SK-N-SH (cell line): ENCODE measurements at regions not wholly inside any gene's neighbourhood (a gene's known extent, or its start where the extent isn't known, plus 50 kb on each side); places are given as distances from the start of the nearest gene placed in this dataset.

Experiments
- CTCF ChIA-PET: fragments of 300-600, 350-600 bp; formaldehyde crosslinking; extraction: SDS; loops from one replicate; lab custom pipeline; 2021; lab: Yijun Ruan, JAX
- POLR2A ChIA-PET: fragments of 350-600 bp; sonication (Branson Sonifier 250); formaldehyde crosslinking; extraction: SDS; loops from one replicate; lab custom pipeline; 2020; ENCODE audit warnings: antibody characterized with exemption, inconsistent platforms; lab: Yijun Ruan, JAX
- DNase-seq: peaks from one replicate; pipeline ENCODE4 v3.0.0; 2012
- H2AFZ ChIP-seq: fragments of 200-600 bp; sonication (generic); 2 replicates; pipeline ENCODE4 v1.8.1; 2016; ENCODE audit warnings: antibody characterized with exemption, mild to moderate bottlenecking, low read depth
- H3F3A ChIP-seq: fragments of 200-600 bp; sonication (generic); replicated peaks from 2 replicates; pipeline ENCODE3; 2016; ENCODE audit warnings: antibody characterized with exemption, mild to moderate bottlenecking; ENCODE audit not compliant: insufficient read depth
- H3K27ac ChIP-seq, 2 experiments: fragments of 200-500 bp in 1 of 2; fragments of 200-600 bp in 1 of 2; sonication (Bioruptor generic) in 1 of 2; sonication (generic), shearing (Covaris generic) in 1 of 2; 2 replicates each; pipeline versions ENCODE4 v1.5.1 to v1.6.1; 2014 to 2016; ENCODE audit warnings: low read depth in 2 of 2, inconsistent platforms in 1 of 2, low read length in 1 of 2, mild to moderate bottlenecking in 1 of 2, mixed read lengths in 1 of 2
- H3K27me3 ChIP-seq: fragments of 200-600 bp; sonication (generic), shearing (Covaris generic); 2 replicates; pipeline ENCODE4 v1.6.1; 2016; ENCODE audit warnings: mixed run types; ENCODE audit not compliant: insufficient read depth
- H3K36me3 ChIP-seq, 2 experiments: fragments of 200-500 bp in 1 of 2; fragments of 200-600 bp in 1 of 2; sonication (Bioruptor generic) in 1 of 2; sonication (generic) in 1 of 2; replicated peaks in 1 of 2; 2 replicates each; pipeline versions ENCODE3 to v1.5.1; 2014 to 2016; ENCODE audit warnings: low read length in 1 of 2, mild to moderate bottlenecking in 1 of 2; ENCODE audit not compliant: insufficient read depth in 2 of 2, control insufficient read depth in 1 of 2
- H3K4me1 ChIP-seq, 2 experiments: fragments of 200-500 bp in 1 of 2; fragments of 200-600 bp in 1 of 2; sonication (Bioruptor generic) in 1 of 2; sonication (generic), shearing (Covaris generic) in 1 of 2; 2 replicates each; pipeline versions ENCODE4 v1.5.1 to v1.6.1; 2014 to 2016; ENCODE audit warnings: low read depth in 1 of 2, low read length in 1 of 2, mixed run types in 1 of 2; ENCODE audit not compliant: insufficient read depth in 2 of 2, control insufficient read depth in 1 of 2
- H3K4me2 ChIP-seq: fragments of 200-600 bp; sonication (generic), shearing (Covaris generic); 2 replicates; pipeline ENCODE4 v1.6.1; 2017; ENCODE audit warnings: mixed run types
- H3K4me3 ChIP-seq, 2 experiments: fragments of 200-500 bp in 1 of 2; fragments of 200-600 bp in 1 of 2; sonication (Bioruptor generic) in 1 of 2; sonication (generic), shearing (Covaris generic) in 1 of 2; 2 replicates each; pipeline versions ENCODE4 v1.5.1 to v1.8.1; 2014 to 2016; ENCODE audit warnings: low read depth in 2 of 2, inconsistent platforms in 1 of 2, low read length in 1 of 2, mild to moderate bottlenecking in 1 of 2, mixed read lengths in 1 of 2, moderate library complexity in 1 of 2
- H3K79me2 ChIP-seq: fragments of 200-600 bp; sonication (generic); 2 replicates; pipeline ENCODE4 v1.8.1; 2017; ENCODE audit warnings: mild to moderate bottlenecking; ENCODE audit not compliant: insufficient read depth
- H3K9ac ChIP-seq: fragments of 200-600 bp; sonication (generic); 2 replicates; pipeline ENCODE4 v1.6.1; 2017; ENCODE audit warnings: mixed run types
- H3K9me2 ChIP-seq: fragments of 200-600 bp; sonication (generic); 2 replicates; pipeline ENCODE4 v1.6.1; 2017; ENCODE audit warnings: mixed run types
- H3K9me3 ChIP-seq: fragments of 200-600 bp; sonication (generic); 2 replicates; pipeline ENCODE4 v1.6.1; 2017; ENCODE audit warnings: mixed run types, mild to moderate bottlenecking, moderate library complexity
- H4K20me1 ChIP-seq: fragments of 200-600 bp; sonication (generic); 2 replicates; pipeline ENCODE4 v1.6.1; 2017; ENCODE audit warnings: mild to moderate bottlenecking, mixed run types; ENCODE audit not compliant: insufficient read depth
- CHD2 ChIP-seq: fragments of 150-350 bp; IDR thresholded peaks from 2 replicates; pipeline ENCODE4 v1.6.1; 2018; ENCODE audit warnings: low read length; ENCODE audit not compliant: partially characterized antibody
- EP300 ChIP-seq, 2 experiments: IDR thresholded peaks; 2 replicates each; pipeline versions ENCODE4 v1.4.0 to v1.6.1; 2012; ENCODE audit warnings: borderline replicate concordance in 1 of 2, low read depth in 1 of 2, low read length in 1 of 2
- FOSL2 ChIP-seq: IDR thresholded peaks from 2 replicates; pipeline ENCODE4 v1.4.0; 2012; ENCODE audit warnings: low read depth, mild to moderate bottlenecking, moderate library complexity, borderline replicate concordance
- FOXJ3 ChIP-seq: sonication (generic); formaldehyde crosslinking; IDR thresholded peaks from 2 replicates; pipeline ENCODE4 v1.5.1; 2020; ENCODE audit warnings: mild to moderate bottlenecking, missing genetic modification reagents
- FOXM1 ChIP-seq: IDR thresholded peaks from 2 replicates; pipeline ENCODE4 v1.4.0; 2012; ENCODE audit warnings: low read depth, mild to moderate bottlenecking
- GABPA ChIP-seq: IDR thresholded peaks from 2 replicates; pipeline ENCODE4 v1.4.0; 2012; ENCODE audit warnings: low read depth, mild to moderate bottlenecking
- JUND ChIP-seq: IDR thresholded peaks from 2 replicates; pipeline ENCODE4 v1.4.0; 2012
- MAX ChIP-seq: IDR thresholded peaks from 2 replicates; pipeline ENCODE4 v1.4.0; 2012; ENCODE audit warnings: low read depth
- MXI1 ChIP-seq: IDR thresholded peaks from 2 replicates; pipeline ENCODE4 v1.6.1; 2012; ENCODE audit warnings: mild to moderate bottlenecking, low read depth, low read length, improper control_type of control experiment
- NRF1 ChIP-seq: IDR thresholded peaks from 2 replicates; pipeline ENCODE4 v1.6.1; 2012; ENCODE audit warnings: low read depth, mild to moderate bottlenecking, low read length
- PBX3 ChIP-seq: IDR thresholded peaks from 2 replicates; pipeline ENCODE4; 2012
- POLR2AphosphoS5 ChIP-seq: IDR thresholded peaks from 2 replicates; pipeline ENCODE4 v1.6.1; 2012; ENCODE audit warnings: low read depth, low read length
- RAD21 ChIP-seq: IDR thresholded peaks from 2 replicates; pipeline ENCODE4 v1.6.1; 2012; ENCODE audit warnings: mild to moderate bottlenecking, low read length
- RCOR1 ChIP-seq: fragments of 150-350 bp; IDR thresholded peaks from 2 replicates; pipeline ENCODE4 v1.6.1; 2017; ENCODE audit warnings: antibody characterized with exemption, low read length
- RFX5 ChIP-seq: IDR thresholded peaks from 2 replicates; pipeline ENCODE4 v1.6.1; 2012; ENCODE audit warnings: mild to moderate bottlenecking, improper control_type of control experiment, low read length
- RXRA ChIP-seq: IDR thresholded peaks from 2 replicates; pipeline ENCODE4 v1.4.0; 2012; ENCODE audit warnings: low read depth, mild to moderate bottlenecking, borderline replicate concordance
- SMC3 ChIP-seq: IDR thresholded peaks from 2 replicates; pipeline ENCODE4 v1.6.1; 2012; ENCODE audit warnings: low read depth, low read length, improper control_type of control experiment
- TAF1 ChIP-seq: IDR thresholded peaks from 2 replicates; pipeline ENCODE4 v1.6.1; 2012; ENCODE audit warnings: low read depth, mild to moderate bottlenecking, low read length, moderate library complexity, borderline replicate concordance
- TCF12 ChIP-seq: IDR thresholded peaks from 2 replicates; pipeline ENCODE4 v1.4.0; 2012
- USF1 ChIP-seq: IDR thresholded peaks from 2 replicates; pipeline ENCODE4 v1.4.0; 2012; ENCODE audit warnings: low read depth, borderline replicate concordance
- YY1 ChIP-seq: IDR thresholded peaks from 2 replicates; pipeline ENCODE4 v1.4.0; 2012; ENCODE audit warnings: low read depth, mild to moderate bottlenecking
- WGBS: methylation state at CpG from one replicate; pipeline ENCODE4 v1.1.6; 2017; ENCODE audit warnings: low lambda C conversion rate; 5-methylcytosine and 5-hydroxymethylcytosine counted together
- TF ChIP-seq, protein P1 (sequence below): fragments of 150-350 bp; IDR thresholded peaks from 2 replicates; pipeline ENCODE4 v1.6.1; 2017; ENCODE audit warnings: antibody characterized with exemption, low read length, low read depth, borderline replicate concordance

- ChIA-PET POLR2A (no interaction called here), CTCF (interaction anchor here (0.8 to 1.4 kb wide), 5 partner anchors 11 to 820 kb away, joined by 3 to 5 read pairs (median 3); no protein-coding TSS in a partner anchor)
- WGBS, result 29% methylated on average over 2 of the region's 2 CpGs
- H3F3A ChIP-seq, result no peaks in the 10 kb centered on the region
- DNase-seq, result no peak
- no peak overlapping the region for H3K4me2 ChIP-seq
- no peak overlapping the region for H3K27ac ChIP-seq
- peaks cover 0 to 2% of the 10 kb centered on the region in 2 experiments; a peak in 1 of 4 replicates for H3K4me1 ChIP-seq
- H3K4me3 ChIP-seq, result no peak overlapping the region
- H3K9me2 ChIP-seq, result no peaks in the 10 kb centered on the region
- no peaks in the 10 kb centered on the region for H3K27me3 ChIP-seq
- no peaks in the 10 kb centered on the region for H4K20me1 ChIP-seq
- no peaks in the 10 kb centered on the region for H3K79me2 ChIP-seq
- H3K9ac ChIP-seq, result no peak overlapping the region
- TF ChIP-seq EP300 (IDR thresholded peaks at IDR 0.05; ENCODE audit: borderline replicate concordance in 1 of 2, low read depth in 1 of 2, low read length in 1 of 2) (peak in 1 of 2 experiments; percentile 87; a peak in 2 of 4 replicates), CHD2 (peak; percentile 33), RCOR1 (peak; percentile 58; the same call in 1 of the 2 replicates), SMC3 (no peak), TAF1 (no peak), GABPA (no peak), POLR2AphosphoS5 (no peak)
- H3K9me3 ChIP-seq, result no peaks in the 10 kb centered on the region
- H2AFZ ChIP-seq, result no peak overlapping the region
- no peaks in the 10 kb centered on the region for H3K36me3 ChIP-seq
These were observed 338.8 kb upstream of the SEMA6D start for GRCh38 chr15:47378527-47378926.

DNA sequence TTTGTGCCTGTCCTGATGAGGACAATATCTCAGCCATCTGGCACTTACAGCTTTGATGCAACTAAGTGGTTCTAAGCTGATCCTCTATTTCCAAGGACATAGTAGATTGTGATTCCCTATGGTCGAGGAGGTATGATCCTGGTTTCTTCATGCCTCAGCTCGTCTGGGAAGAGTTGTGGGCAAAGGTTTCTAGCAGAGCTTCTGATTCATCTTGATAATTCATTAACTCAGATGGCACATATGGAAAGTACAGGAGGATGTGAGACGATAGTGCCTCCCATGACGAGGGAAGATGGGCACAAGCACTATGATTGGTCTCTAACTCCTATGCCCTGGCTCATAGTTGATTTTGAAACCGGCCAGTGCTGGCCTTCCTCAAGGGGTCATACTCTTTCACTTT lies 334.2 kb upstream of the SEMA6D start:
- WGBS, result 53% methylated on average over 5 of the region's 5 CpGs
- Histone ChIP-seq H3K9me2 (no peaks in the 10 kb centered on the region), H3K27ac (no peak overlapping the region), H3F3A (no peaks in the 10 kb centered on the region), H3K9me3 (no peaks in the 10 kb centered on the region)
- TF ChIP-seq RFX5 (no peak), RCOR1 (no peak), RAD21 (no peak), YY1 (no peak), FOSL2 (no peak), TCF12 (no peak), RXRA (no peak), FOXJ3 (CRISPR knock-in tag) (no peak), MXI1 (no peak), TAF1 (no peak), POLR2AphosphoS5 (no peak), NRF1 (no peak), JUND (no peak), USF1 (no peak), PBX3 (no peak), MAX (no peak), FOXM1 (no peak), CHD2 (no peak), GABPA (no peak)
- TF ChIP-seq, protein P1, sequence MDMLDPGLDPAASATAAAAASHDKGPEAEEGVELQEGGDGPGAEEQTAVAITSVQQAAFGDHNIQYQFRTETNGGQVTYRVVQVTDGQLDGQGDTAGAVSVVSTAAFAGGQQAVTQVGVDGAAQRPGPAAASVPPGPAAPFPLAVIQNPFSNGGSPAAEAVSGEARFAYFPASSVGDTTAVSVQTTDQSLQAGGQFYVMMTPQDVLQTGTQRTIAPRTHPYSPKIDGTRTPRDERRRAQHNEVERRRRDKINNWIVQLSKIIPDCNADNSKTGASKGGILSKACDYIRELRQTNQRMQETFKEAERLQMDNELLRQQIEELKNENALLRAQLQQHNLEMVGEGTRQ, result no peak
- TF ChIP-seq, all 33 proteins: peak for 0
- DNase-seq, result no peak
- no peak overlapping the region for H3K4me2 ChIP-seq
- CTCF ChIA-PET, result interaction anchor here (1.3 to 2.1 kb wide), 3 partner anchors 10 to 187 kb away, joined by 3 to 6 read pairs (median 5); no protein-coding TSS in a partner anchor
- POLR2A ChIA-PET, result no interaction called here
- no peaks in the 10 kb centered on the region for H4K20me1 ChIP-seq
- no peaks in the 10 kb centered on the region for H3K79me2 ChIP-seq
- no peak overlapping the region for H3K4me3 ChIP-seq
- H3K36me3 ChIP-seq, result no peaks in the 10 kb centered on the region
- peaks cover 2 to 9% of the 10 kb centered on the region in 2 experiments; a peak in 3 of 4 replicates for H3K4me1 ChIP-seq
- no peak overlapping the region for H3K9ac ChIP-seq
- no peak overlapping the region for H2AFZ ChIP-seq
- no peaks in the 10 kb centered on the region for H3K27me3 ChIP-seq
